Heart right ventricle (tissue), 16 donors: ENCODE measurements at regions not wholly inside any gene's neighbourhood (a gene's known extent, or its start where the extent isn't known, plus 50 kb on each side); places are given as distances from the start of the nearest gene placed in this dataset.

Experiments used
- ATAC-seq, 8 donors: fragments of 200-7000 bp; cut with Tn5 transposase; one replicate each; pipeline ENCODE4 v1.9.1; 2020; ENCODE audit warnings: mild to moderate bottlenecking in 8 of 8, moderate library complexity in 8 of 8, moderate number of reproducible peaks in 1 of 8
- DNase-seq, 2 donors: peaks; one replicate each; pipeline ENCODE4 v3.0.0-alpha.2; 2020
- H3K27ac ChIP-seq, 10 donors: fragments of 200-600 bp; sonication (generic) in 2 of 10; one replicate each; pipeline versions ENCODE4 v1.5.0 to v1.8.0; 2020 to 2022; ENCODE audit warnings: mild to moderate bottlenecking in 3 of 10
- H3K27me3 ChIP-seq, 7 donors: fragments of 200-600 bp; one replicate each; pipeline ENCODE4 v1.8.0; 2021 to 2022; ENCODE audit warnings: mild to moderate bottlenecking in 2 of 7
- H3K36me3 ChIP-seq, 9 donors: fragments of 200-600 bp; sonication (generic) in 1 of 9; one replicate each; pipeline versions ENCODE4 v1.5.0 to v1.8.0; 2020 to 2022; ENCODE audit warnings: mild to moderate bottlenecking in 2 of 9
- H3K4me1 ChIP-seq, 9 donors: fragments of 200-600 bp; sonication (generic) in 1 of 9; one replicate each; pipeline versions ENCODE4 v1.5.0 to v1.8.0; 2020 to 2022; ENCODE audit warnings: mild to moderate bottlenecking in 4 of 9
- H3K4me3 ChIP-seq, 10 donors: fragments of 200-600 bp; sonication (generic) in 2 of 10; one replicate each; pipeline versions ENCODE4 v1.5.0 to v1.8.0; 2020 to 2022; ENCODE audit warnings: mild to moderate bottlenecking in 7 of 10, moderate library complexity in 2 of 10
- H3K9me3 ChIP-seq, 11 donors: fragments of 200-600 bp in 10 of 11; sonication (generic) in 2 of 11; one replicate each; pipeline versions ENCODE4 v1.5.0 to v1.8.0; 2013 to 2022; ENCODE audit warnings: mild to moderate bottlenecking in 2 of 11, control low read depth in 1 of 11, moderate library complexity in 1 of 11
- whole genome bisulfite sequencing, 2 donors: extraction: QIAGEN DNeasy Blood & Tissue Kit; methylation state at CpG; one replicate each; pipeline ENCODE4 v1.1.7; 2013; ENCODE audit warnings: inconsistent platforms in 1 of 2; 5-methylcytosine and 5-hydroxymethylcytosine counted together
- intact Hi-C, 10 donors: fragments of 100-400 bp; cut with DNase I; formaldehyde crosslinking; loops; one replicate each; pipeline versions ENCODE4 v1.11.1 to v1.14.2; 2022
- TF ChIP-seq, protein P1 (sequence below), 9 donors: fragments of 200-600 bp; sonication (generic) in 2 of 9; IDR thresholded peaks; one replicate each; pipeline versions ENCODE4 v1.5.0 to v1.8.0; 2021 to 2022; ENCODE audit warnings: antibody characterized with exemption in 9 of 9, mild to moderate bottlenecking in 5 of 9, moderate library complexity in 1 of 9
- donor health status: Arrhythmogenic right ventricular cardiomyopathy.
- donor health status: ischemic (EF 13 %, LVEDD 7.1; RV severe dilation, severe dysfunction).
- donor health status: healthy with polysubstance abuse.
- donor health status: DM: no; HTN: yes; CAD: no.
- donor health status: DM: no; HTN: no; CAD: no.
- donor health status: ischemic (EF 25% LVEDD 6.9; RV normal size, moderate dysfunction).
- donor health status: ischemic (EF 25% LVEDD 5.7; RV mildly dilated, moderate dysfunction).
- donor health status: healthy.
- donor health status: DM: yes; HTN: yes; CAD: no.
- donor health status: Ischemic cardiomyopathy.
- donor health status: ischemic (EF 35%, LVEDD 5.7; RV mildly dilated, moderate dysfunction).
- donor health status: nonischemic (EF 11% LVEDD 7.7; RV severe dilation, severe dysfunction).
- donor health status: DM: yes; HTN: yes; CAD: no.
- donor health status: PGD.
- donor health status: ischemic (EF 29% LVEDD 5.4; RV normal size, mild dysfunction).
- donor health status: nonischemic (EF 23%, LVEDD 6.1; RV moderate dilation, normal function).

GRCh38 chr15:62572797-62573196 lies 407.7 kb upstream of the C2CD4B start:
- Histone ChIP-seq H3K4me1 (peaks cover 0 to 27% (median 16%) of the 10 kb centered on the region in 9 donors), H3K36me3 (no peaks in the 10 kb centered on the region), H3K27me3 (no peaks in the 10 kb centered on the region), H3K9me3 (no peaks in the 10 kb centered on the region), H3K27ac (no peak overlapping the region), H3K4me3 (no peak overlapping the region)
- WGBS, 2 donors = 95 to 97% methylated on average over 7 of the region's 7 CpGs
- ATAC-seq (no peak), DNase-seq (no peak)
- intact Hi-C loops = loop anchor here in 1 of 10 donors (10.0 kb wide), 1 partner anchor 62 kb away; no protein-coding TSS in a partner anchor
- TF ChIP-seq, protein P1, sequence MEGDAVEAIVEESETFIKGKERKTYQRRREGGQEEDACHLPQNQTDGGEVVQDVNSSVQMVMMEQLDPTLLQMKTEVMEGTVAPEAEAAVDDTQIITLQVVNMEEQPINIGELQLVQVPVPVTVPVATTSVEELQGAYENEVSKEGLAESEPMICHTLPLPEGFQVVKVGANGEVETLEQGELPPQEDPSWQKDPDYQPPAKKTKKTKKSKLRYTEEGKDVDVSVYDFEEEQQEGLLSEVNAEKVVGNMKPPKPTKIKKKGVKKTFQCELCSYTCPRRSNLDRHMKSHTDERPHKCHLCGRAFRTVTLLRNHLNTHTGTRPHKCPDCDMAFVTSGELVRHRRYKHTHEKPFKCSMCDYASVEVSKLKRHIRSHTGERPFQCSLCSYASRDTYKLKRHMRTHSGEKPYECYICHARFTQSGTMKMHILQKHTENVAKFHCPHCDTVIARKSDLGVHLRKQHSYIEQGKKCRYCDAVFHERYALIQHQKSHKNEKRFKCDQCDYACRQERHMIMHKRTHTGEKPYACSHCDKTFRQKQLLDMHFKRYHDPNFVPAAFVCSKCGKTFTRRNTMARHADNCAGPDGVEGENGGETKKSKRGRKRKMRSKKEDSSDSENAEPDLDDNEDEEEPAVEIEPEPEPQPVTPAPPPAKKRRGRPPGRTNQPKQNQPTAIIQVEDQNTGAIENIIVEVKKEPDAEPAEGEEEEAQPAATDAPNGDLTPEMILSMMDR (IDR thresholded peaks at IDR 0.05) = no peak

DNA sequence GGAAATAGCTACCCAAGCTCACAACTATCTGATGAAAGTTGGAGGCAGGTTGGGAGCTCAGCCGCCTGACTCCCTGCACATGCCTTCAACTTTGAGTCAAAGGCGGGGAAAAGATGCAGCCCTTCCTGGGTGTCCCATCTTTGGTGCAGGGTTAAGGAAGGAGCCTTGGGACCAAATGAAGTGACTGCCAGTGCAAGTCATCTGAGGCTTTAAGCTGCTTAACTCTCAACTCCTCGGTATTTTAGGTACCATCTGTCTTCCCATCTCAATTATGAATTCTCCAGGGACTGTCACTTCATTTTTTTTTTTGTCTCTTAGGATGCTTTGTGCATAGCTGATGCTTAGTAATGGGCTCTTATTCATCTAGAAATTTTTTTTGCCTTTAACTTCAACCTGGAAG lies 408.8 kb upstream of the C2CD4B start:
- H3K4me1 ChIP-seq = peaks cover 0 to 27% (median 16%) of the 10 kb centered on the region in 9 donors
- WGBS, 2 donors = 83 to 92% methylated on average over 3 of the region's 3 CpGs
- no peak for ATAC-seq

GRCh38 chr15:62578546-62578945 lies 413.5 kb upstream of the C2CD4B start:
- H3K27ac ChIP-seq = no peak overlapping the region
- no peak for DNase-seq
- no peak for ATAC-seq
- WGBS, 2 donors = 95 to 96% methylated on average over 6 of the region's 6 CpGs
- intact Hi-C loops = loop anchor here in 1 of 10 donors (10.0 kb wide), 1 partner anchor 56 kb away; no protein-coding TSS in a partner anchor
- TF ChIP-seq, protein P1 (IDR thresholded peaks at IDR 0.05) = no peak
- H3K4me1 ChIP-seq = peaks cover 0 to 11% (median 0%) of the 10 kb centered on the region in 9 donors
- H3K9me3 ChIP-seq = no peaks in the 10 kb centered on the region
- H3K4me3 ChIP-seq = no peak overlapping the region
- peaks cover 0 to 9% (median 0%) of the 10 kb centered on the region in 9 donors for H3K36me3 ChIP-seq
- H3K27me3 ChIP-seq = no peaks in the 10 kb centered on the region

More for the DNA sequence above, 408.8 kb upstream of the C2CD4B start:
- intact Hi-C loops = loop anchor here in 1 of 10 donors (10.0 kb wide), 1 partner anchor 61 kb away; no protein-coding TSS in a partner anchor
- Histone ChIP-seq H3K4me3 (no peak overlapping the region), H3K27me3 (no peaks in the 10 kb centered on the region), H3K27ac (no peak overlapping the region), H3K36me3 (no peaks in the 10 kb centered on the region), H3K9me3 (no peaks in the 10 kb centered on the region)
- TF ChIP-seq, protein P1 (IDR thresholded peaks at IDR 0.05) = no peak
- DNase-seq = no peak

DNA sequence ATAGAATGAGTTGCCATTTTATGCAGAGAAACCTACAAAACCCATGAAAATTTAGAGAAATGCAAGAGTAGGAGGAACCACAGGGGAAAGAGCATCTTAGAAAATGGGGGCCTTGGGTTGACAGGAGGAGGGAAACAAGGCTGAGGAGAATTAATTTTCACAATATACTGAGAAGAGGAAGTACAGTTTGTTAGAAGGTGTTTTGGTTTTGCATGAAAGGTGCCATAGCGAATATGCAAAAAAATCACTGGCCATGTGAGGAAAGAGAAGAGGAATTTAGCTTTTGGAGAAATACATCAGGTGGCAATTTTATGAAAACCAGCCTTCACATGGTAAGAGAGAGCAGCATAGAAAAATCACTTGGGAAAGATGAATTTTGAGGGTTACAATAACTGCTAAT lies 413.9 kb upstream of the C2CD4B start:
- Histone ChIP-seq H3K27me3 (no peaks in the 10 kb centered on the region), H3K4me1 (peaks cover 0 to 10% (median 2%) of the 10 kb centered on the region in 9 donors), H3K36me3 (peaks cover 0 to 9% (median 0%) of the 10 kb centered on the region in 9 donors), H3K4me3 (no peak overlapping the region), H3K9me3 (no peaks in the 10 kb centered on the region), H3K27ac (no peak overlapping the region)
- TF ChIP-seq, protein P1 (IDR thresholded peaks at IDR 0.05) = no peak
- WGBS, 2 donors = 95 to 100% methylated on average over 1 of the region's 1 CpG
- intact Hi-C loops = loop anchor here in 1 of 10 donors (10.0 kb wide), 1 partner anchor 56 kb away; no protein-coding TSS in a partner anchor
- DNase-seq = no peak
- ATAC-seq = no peak
